ENCODE measurements at regions not wholly inside any gene's neighbourhood (a gene's known extent, or its start where the extent isn't known, plus 50 kb on each side); places are given as distances from the start of the nearest gene placed in this dataset.

DNA sequence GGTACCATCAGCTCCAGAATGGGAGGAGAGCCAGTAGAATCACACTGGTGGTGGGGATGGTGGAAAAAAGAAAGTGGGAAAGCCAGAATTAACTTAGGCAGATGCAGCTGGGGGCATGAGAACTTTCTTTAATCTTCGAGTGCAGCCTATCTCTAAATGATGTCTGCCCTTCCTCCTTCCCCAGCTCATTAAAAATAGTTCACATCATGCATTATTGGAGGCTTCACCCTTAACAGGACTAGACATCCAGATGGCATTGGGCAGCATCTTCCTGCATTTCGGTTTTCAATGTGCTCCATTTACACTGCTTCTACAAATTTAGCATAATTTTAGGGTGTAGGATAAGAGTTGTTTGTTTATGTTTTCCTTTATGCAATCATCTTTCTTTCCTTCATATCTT, 272.8 kb downstream of the COG6 start:
- peaks cover 0 to 5% of the 10 kb centered on the region in 2 experiments for H3K9me3 ChIP-seq (ENCODE audit: control insufficient read depth in 1 of 2, insufficient read depth in 1 of 2, low read length in 2 of 2)
- no peaks in the 10 kb centered on the region for H3K36me3 Mint-ChIP-seq (ENCODE audit: low read depth)
- POLR2A ChIA-PET, result no interaction called here
- H3K9me3 Mint-ChIP-seq, result peaks cover 9% of the 10 kb centered on the region
- peaks cover 15% of the 10 kb centered on the region for H3K4me1 Mint-ChIP-seq (ENCODE audit: low read depth)
- peaks cover 0 to 3% of the 10 kb centered on the region in 2 experiments for H3K27me3 ChIP-seq (ENCODE audit: control insufficient read depth in 1 of 2, insufficient read depth in 2 of 2, low read length in 2 of 2)
- H3K36me3 ChIP-seq (ENCODE audit: insufficient read depth, low read length), result no peaks in the 10 kb centered on the region
- intact Hi-C loops (cut with DNase I, micrococcal nuclease), result no loop called here
- H3K4me3 ChIP-seq (ENCODE audit: low read length), result no peak overlapping the region
- CTCF ChIA-PET, result no interaction called here
- no peak overlapping the region for H3K27ac ChIP-seq (ENCODE audit: low read depth in 1 of 2, low read length in 2 of 2)
- no peaks in the 10 kb centered on the region for H3K4me1 ChIP-seq (ENCODE audit: insufficient read depth, low read length)
- no peak overlapping the region for H3K27ac Mint-ChIP-seq
- H3K4me3 Mint-ChIP-seq, result no peak overlapping the region
- DNase-seq, result no peak
- no peak for ATAC-seq (ENCODE audit: poor library complexity)
- TF ChIP-seq, protein P1, sequence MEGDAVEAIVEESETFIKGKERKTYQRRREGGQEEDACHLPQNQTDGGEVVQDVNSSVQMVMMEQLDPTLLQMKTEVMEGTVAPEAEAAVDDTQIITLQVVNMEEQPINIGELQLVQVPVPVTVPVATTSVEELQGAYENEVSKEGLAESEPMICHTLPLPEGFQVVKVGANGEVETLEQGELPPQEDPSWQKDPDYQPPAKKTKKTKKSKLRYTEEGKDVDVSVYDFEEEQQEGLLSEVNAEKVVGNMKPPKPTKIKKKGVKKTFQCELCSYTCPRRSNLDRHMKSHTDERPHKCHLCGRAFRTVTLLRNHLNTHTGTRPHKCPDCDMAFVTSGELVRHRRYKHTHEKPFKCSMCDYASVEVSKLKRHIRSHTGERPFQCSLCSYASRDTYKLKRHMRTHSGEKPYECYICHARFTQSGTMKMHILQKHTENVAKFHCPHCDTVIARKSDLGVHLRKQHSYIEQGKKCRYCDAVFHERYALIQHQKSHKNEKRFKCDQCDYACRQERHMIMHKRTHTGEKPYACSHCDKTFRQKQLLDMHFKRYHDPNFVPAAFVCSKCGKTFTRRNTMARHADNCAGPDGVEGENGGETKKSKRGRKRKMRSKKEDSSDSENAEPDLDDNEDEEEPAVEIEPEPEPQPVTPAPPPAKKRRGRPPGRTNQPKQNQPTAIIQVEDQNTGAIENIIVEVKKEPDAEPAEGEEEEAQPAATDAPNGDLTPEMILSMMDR (IDR thresholded peaks at IDR 0.05), result no peak
- H3K27me3 Mint-ChIP-seq, result no peaks in the 10 kb centered on the region

DNA sequence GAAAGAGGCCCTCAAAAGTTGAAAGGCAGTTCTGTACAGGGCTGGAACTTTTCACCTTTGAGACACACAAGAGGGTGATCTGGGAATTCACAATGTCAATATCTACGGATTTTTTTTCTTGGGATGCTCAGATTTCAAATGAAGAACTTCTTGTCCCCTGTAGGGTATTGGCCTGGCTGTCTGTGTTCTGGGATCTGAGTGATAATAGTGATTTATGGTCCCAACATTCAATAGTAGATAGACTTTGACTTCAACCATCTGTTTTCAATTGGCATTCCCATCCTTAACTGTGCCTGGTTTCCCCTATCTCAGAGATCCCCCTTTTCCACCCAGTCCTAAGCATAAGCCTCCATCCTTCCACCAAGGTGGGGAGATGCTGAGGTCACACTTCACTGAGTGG, 274.1 kb downstream of the COG6 start:
- no peak for ATAC-seq (ENCODE audit: poor library complexity)
- H3K27me3 ChIP-seq (ENCODE audit: control insufficient read depth in 1 of 2, insufficient read depth in 2 of 2, low read length in 2 of 2), result peaks cover 0 to 3% of the 10 kb centered on the region in 2 experiments
- no peak for DNase-seq
- no peaks in the 10 kb centered on the region for H3K36me3 Mint-ChIP-seq (ENCODE audit: low read depth)
- peaks cover 9% of the 10 kb centered on the region for H3K9me3 Mint-ChIP-seq
- no peaks in the 10 kb centered on the region for H3K36me3 ChIP-seq (ENCODE audit: insufficient read depth, low read length)
- ChIA-PET POLR2A (no interaction called here), CTCF (no interaction called here)
- no peak overlapping the region for H3K27ac Mint-ChIP-seq
- H3K27me3 Mint-ChIP-seq, result no peaks in the 10 kb centered on the region
- H3K4me1 ChIP-seq (ENCODE audit: insufficient read depth, low read length), result no peaks in the 10 kb centered on the region
- no peak overlapping the region for H3K4me3 ChIP-seq (ENCODE audit: low read length)
- no peak overlapping the region for H3K27ac ChIP-seq (ENCODE audit: low read depth in 1 of 2, low read length in 2 of 2)
- no peak overlapping the region for H3K4me3 Mint-ChIP-seq
- TF ChIP-seq, protein P1 (IDR thresholded peaks at IDR 0.05), result no peak
- peaks cover 15% of the 10 kb centered on the region for H3K4me1 Mint-ChIP-seq (ENCODE audit: low read depth)
- peaks cover 0 to 5% of the 10 kb centered on the region in 2 experiments for H3K9me3 ChIP-seq (ENCODE audit: control insufficient read depth in 1 of 2, insufficient read depth in 1 of 2, low read length in 2 of 2)
- intact Hi-C loops (cut with DNase I, micrococcal nuclease), result no loop called here

DNA sequence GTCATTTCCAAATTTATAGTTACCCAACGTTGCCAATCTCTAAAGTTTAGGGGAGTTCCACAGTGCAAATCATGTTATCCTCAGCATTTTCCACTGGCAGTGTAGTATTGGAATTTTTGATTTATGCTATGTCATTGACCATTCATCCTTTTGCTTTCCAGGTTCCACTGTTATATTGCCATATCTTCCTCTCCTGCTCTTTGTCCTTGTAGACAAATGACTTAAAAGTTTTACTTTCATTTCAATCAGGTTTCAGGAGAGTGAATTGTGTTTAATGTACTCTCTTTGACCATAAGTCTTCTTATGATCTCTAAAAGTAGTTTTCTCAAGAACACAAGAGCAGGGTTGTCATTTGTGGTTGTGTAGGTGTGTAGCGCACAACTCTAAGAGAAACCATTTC, 274.6 kb downstream of the COG6 start:
- ATAC-seq (ENCODE audit: poor library complexity) (no peak), DNase-seq (no peak)
- peaks cover 0 to 3% of the 10 kb centered on the region in 2 experiments for H3K27me3 ChIP-seq (ENCODE audit: control insufficient read depth in 1 of 2, insufficient read depth in 2 of 2, low read length in 2 of 2)
- H3K27ac ChIP-seq (ENCODE audit: low read depth in 1 of 2, low read length in 2 of 2), result no peak overlapping the region
- H3K36me3 Mint-ChIP-seq (ENCODE audit: low read depth), result no peaks in the 10 kb centered on the region
- intact Hi-C loops (cut with DNase I, micrococcal nuclease), result no loop called here
- no peaks in the 10 kb centered on the region for H3K36me3 ChIP-seq (ENCODE audit: insufficient read depth, low read length)
- no peaks in the 10 kb centered on the region for H3K27me3 Mint-ChIP-seq
- ChIA-PET CTCF (no interaction called here), POLR2A (no interaction called here)
- H3K9me3 ChIP-seq (ENCODE audit: control insufficient read depth in 1 of 2, insufficient read depth in 1 of 2, low read length in 2 of 2), result peaks cover 0 to 5% of the 10 kb centered on the region in 2 experiments
- no peaks in the 10 kb centered on the region for H3K4me1 ChIP-seq (ENCODE audit: insufficient read depth, low read length)
- peaks cover 15% of the 10 kb centered on the region for H3K4me1 Mint-ChIP-seq (ENCODE audit: low read depth)
- H3K9me3 Mint-ChIP-seq, result peaks cover 5% of the 10 kb centered on the region
- no peak overlapping the region for H3K4me3 Mint-ChIP-seq
- TF ChIP-seq, protein P1 (IDR thresholded peaks at IDR 0.05), result no peak
- no peak overlapping the region for H3K27ac Mint-ChIP-seq
- no peak overlapping the region for H3K4me3 ChIP-seq (ENCODE audit: low read length)
